HUES6 (cell line): ENCODE measurements at regions not wholly inside any gene's neighbourhood (a gene's known extent, or its start where the extent isn't known, plus 50 kb on each side); places are given as distances from the start of the nearest gene placed in this dataset.

Experiments
- H3K27ac ChIP-seq: 2 replicates; pipeline ENCODE4 v1.7.0; 2013; ENCODE audit warnings: low read depth, mild to moderate bottlenecking, low read length, inconsistent platforms
- H3K27me3 ChIP-seq: 2 replicates; pipeline ENCODE4 v1.6.1; 2013; ENCODE audit warnings: low read length; ENCODE audit not compliant: control insufficient read depth, insufficient read depth
- H3K36me3 ChIP-seq: 2 replicates; pipeline ENCODE4 v1.6.1; 2013; ENCODE audit warnings: low read length; ENCODE audit not compliant: control insufficient read depth, insufficient read depth
- H3K4me1 ChIP-seq: 2 replicates; pipeline ENCODE4 v1.6.1; 2013; ENCODE audit warnings: low read length; ENCODE audit not compliant: control insufficient read depth, insufficient read depth
- H3K4me3 ChIP-seq: 2 replicates; pipeline ENCODE4 v1.5.1; 2013; ENCODE audit warnings: low read depth, low read length
- H3K9ac ChIP-seq: one replicate; pipeline ENCODE4 v1.6.1; 2013; ENCODE audit warnings: mild to moderate bottlenecking, low read length
- H3K9me3 ChIP-seq: 2 replicates; pipeline ENCODE4 v1.6.1; 2013; ENCODE audit warnings: low read depth, low read length; ENCODE audit not compliant: control insufficient read depth, insufficient read depth

GRCh38 chr7:46155367-46155766 is 234.3 kb upstream of the IGFBP3 start:
- no peaks in the 10 kb centered on the region for H3K27me3 ChIP-seq
- no peak overlapping the region for H3K9ac ChIP-seq
- H3K4me3 ChIP-seq: no peak overlapping the region
- peaks cover 3% of the 10 kb centered on the region; the same call in 1 of the 2 replicates for H3K4me1 ChIP-seq
- no peaks in the 10 kb centered on the region for H3K36me3 ChIP-seq
- no peaks in the 10 kb centered on the region for H3K9me3 ChIP-seq
- H3K27ac ChIP-seq: no peak overlapping the region

DNA sequence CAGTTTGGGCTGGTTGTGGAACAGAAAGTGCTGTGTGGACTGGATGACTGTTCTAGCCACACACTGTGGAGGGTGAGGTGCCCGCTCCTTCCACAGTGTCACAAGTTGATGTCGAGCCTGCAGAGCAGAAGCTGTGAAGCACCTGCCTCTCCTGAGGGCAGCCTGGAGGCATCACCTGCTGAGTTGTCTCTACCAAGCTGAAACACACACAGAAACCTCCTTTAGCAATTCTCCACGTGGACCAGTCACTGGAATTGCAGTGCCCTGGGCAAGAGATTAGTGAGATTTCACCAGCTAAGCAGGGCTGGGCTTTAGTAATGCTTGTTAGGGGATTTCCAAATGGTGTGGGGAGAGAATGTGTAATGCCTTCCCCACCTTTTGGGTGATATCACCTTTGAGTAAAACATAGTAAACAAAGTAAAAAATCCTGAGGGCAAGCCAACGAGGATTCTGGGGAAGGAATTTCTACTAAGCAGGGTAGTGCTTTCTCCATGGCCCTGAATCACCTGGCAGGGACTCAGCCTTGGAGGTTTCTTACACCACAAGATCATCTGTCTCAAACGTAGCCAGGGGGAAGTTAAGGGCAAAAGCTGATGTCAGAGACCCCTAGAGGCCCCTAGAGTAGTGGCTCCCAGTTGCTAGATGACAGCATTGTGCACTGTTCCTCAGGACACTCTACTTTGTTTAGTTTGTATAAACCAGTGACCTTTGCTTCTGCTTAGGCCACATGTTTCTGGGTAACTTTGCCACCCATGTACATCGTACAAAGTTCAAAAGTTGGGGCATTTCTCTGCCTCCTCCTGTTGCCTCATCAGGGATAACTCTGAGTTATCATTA is 233.1 kb upstream of the IGFBP3 start:
- H3K27me3 ChIP-seq: no peaks in the 10 kb centered on the region
- H3K36me3 ChIP-seq: no peaks in the 10 kb centered on the region
- no peak overlapping the region for H3K27ac ChIP-seq
- no peak overlapping the region for H3K4me3 ChIP-seq
- no peak overlapping the region for H3K9ac ChIP-seq
- H3K4me1 ChIP-seq: peaks cover 3% of the 10 kb centered on the region; the same call in 1 of the 2 replicates
- no peaks in the 10 kb centered on the region for H3K9me3 ChIP-seq

- H3K4me1 ChIP-seq: peaks cover 3% of the 10 kb centered on the region; the same call in 1 of the 2 replicates
- H3K36me3 ChIP-seq: no peaks in the 10 kb centered on the region
- no peak overlapping the region for H3K27ac ChIP-seq
- no peak overlapping the region for H3K4me3 ChIP-seq
- no peaks in the 10 kb centered on the region for H3K27me3 ChIP-seq
- H3K9me3 ChIP-seq: no peaks in the 10 kb centered on the region
- H3K9ac ChIP-seq: no peak overlapping the region
Observed at GRCh38 chr7:46153583-46153950, 232.5 kb upstream of the IGFBP3 start.

- no peak overlapping the region for H3K4me3 ChIP-seq
- no peaks in the 10 kb centered on the region for H3K36me3 ChIP-seq
- no peak overlapping the region for H3K27ac ChIP-seq
- no peaks in the 10 kb centered on the region for H3K9me3 ChIP-seq
- H3K9ac ChIP-seq: no peak overlapping the region
- no peaks in the 10 kb centered on the region for H3K27me3 ChIP-seq
- peaks cover 3% of the 10 kb centered on the region; the same call in 1 of the 2 replicates for H3K4me1 ChIP-seq
Observed at GRCh38 chr7:46152696-46153095, 231.6 kb upstream of the IGFBP3 start.

GRCh38 chr7:46150721-46151120 is 229.6 kb upstream of the IGFBP3 start:
- no peak overlapping the region for H3K27ac ChIP-seq
- no peaks in the 10 kb centered on the region for H3K9me3 ChIP-seq
- H3K27me3 ChIP-seq: no peaks in the 10 kb centered on the region
- H3K4me3 ChIP-seq: no peak overlapping the region
- no peak overlapping the region for H3K9ac ChIP-seq
- no peaks in the 10 kb centered on the region for H3K36me3 ChIP-seq
- H3K4me1 ChIP-seq: peaks cover 6% of the 10 kb centered on the region; the same call in 1 of the 2 replicates

- Histone ChIP-seq H3K27ac (no peak overlapping the region), H3K36me3 (no peaks in the 10 kb centered on the region), H3K9ac (no peak overlapping the region), H3K9me3 (no peaks in the 10 kb centered on the region), H3K27me3 (no peaks in the 10 kb centered on the region), H3K4me3 (no peak overlapping the region), H3K4me1 (peaks cover 8% of the 10 kb centered on the region)
Observed at GRCh38 chr7:46150202-46150601, 229.1 kb upstream of the IGFBP3 start.

DNA sequence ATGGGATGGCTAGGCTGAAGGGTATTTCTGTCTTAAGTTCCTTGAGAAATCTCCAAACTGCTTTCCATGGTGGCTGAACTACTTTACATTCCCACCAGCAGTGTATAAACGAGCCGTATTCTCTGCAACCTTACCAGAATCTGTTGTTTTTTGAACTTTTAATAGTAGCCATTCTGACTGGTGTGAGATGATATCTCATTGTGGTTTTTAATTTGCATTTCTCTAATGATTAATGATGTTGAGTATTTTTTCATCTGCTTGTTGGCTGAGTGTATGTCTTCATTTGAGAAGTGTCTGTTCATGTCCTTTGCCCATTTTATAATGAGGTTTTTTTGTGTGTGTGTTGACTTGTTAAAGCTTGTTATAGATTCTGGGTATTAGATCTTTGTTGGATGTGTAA is 226.8 kb upstream of the IGFBP3 start:
- peaks cover 14% of the 10 kb centered on the region for H3K4me1 ChIP-seq
- H3K27ac ChIP-seq: no peak overlapping the region
- no peak overlapping the region for H3K4me3 ChIP-seq
- H3K9me3 ChIP-seq: no peaks in the 10 kb centered on the region
- H3K36me3 ChIP-seq: no peaks in the 10 kb centered on the region
- no peak overlapping the region for H3K9ac ChIP-seq
- no peaks in the 10 kb centered on the region for H3K27me3 ChIP-seq

DNA sequence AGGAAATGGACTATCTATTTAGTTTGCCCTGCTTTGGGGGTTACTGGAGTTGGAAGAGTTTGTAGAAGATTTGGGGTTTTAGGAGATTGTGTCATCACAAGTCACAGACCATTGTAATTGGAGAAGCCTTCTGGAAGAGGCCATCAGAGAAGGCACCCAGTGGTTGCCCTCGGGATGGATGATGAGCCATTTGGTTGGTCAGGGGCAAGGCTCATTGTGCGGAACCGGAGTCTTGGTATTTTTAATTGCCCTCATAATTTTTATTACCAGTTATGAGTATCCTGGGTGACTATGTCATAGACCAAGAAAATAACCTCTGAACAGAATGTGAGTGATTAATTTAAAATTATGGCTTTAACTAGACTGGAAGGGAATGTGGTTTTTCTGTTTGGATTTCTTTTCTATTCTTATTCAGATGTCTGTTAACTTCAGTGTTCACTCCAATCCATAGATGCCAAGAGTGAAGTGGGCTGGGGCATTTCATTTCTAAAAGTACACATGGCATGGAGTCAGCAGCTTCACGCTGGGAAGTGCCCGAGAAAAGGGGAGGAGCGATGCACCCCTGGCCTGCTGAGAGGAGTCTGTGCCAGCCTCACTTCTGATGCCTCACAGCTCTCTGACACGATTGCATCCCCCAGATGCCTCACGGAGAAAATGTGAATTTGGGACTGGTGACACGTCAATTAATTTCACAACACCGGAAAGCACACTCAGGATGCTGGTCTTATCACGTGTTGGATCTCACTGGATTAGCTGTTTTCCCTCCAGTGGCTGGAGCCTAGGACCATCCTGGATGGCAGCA is 225.6 kb upstream of the IGFBP3 start:
- Histone ChIP-seq H3K4me1 (peaks cover 14% of the 10 kb centered on the region), H3K4me3 (no peak overlapping the region), H3K9me3 (no peaks in the 10 kb centered on the region), H3K27me3 (no peaks in the 10 kb centered on the region), H3K36me3 (no peaks in the 10 kb centered on the region), H3K27ac (peak overlapping the region; percentile 69; the same call in 1 of the 2 replicates), H3K9ac (no peak overlapping the region)

- Histone ChIP-seq H3K4me1 (peaks cover 14% of the 10 kb centered on the region), H3K9ac (peak overlapping the region; percentile 37), H3K36me3 (no peaks in the 10 kb centered on the region), H3K27ac (peak overlapping the region; percentile 69; the same call in 1 of the 2 replicates), H3K4me3 (no peak overlapping the region), H3K27me3 (no peaks in the 10 kb centered on the region), H3K9me3 (no peaks in the 10 kb centered on the region)
Observed at GRCh38 chr7:46145412-46145811, 224.3 kb upstream of the IGFBP3 start.

GRCh38 chr7:46143949-46144917 is 223.2 kb upstream of the IGFBP3 start:
- H3K36me3 ChIP-seq: no peaks in the 10 kb centered on the region
- no peak overlapping the region for H3K4me3 ChIP-seq
- peak overlapping the region; percentile 69; the same call in 1 of the 2 replicates for H3K27ac ChIP-seq
- no peaks in the 10 kb centered on the region for H3K9me3 ChIP-seq
- peaks cover 14% of the 10 kb centered on the region for H3K4me1 ChIP-seq
- H3K27me3 ChIP-seq: no peaks in the 10 kb centered on the region
- peak overlapping the region; percentile 37 for H3K9ac ChIP-seq
